Upper lobe of right lung (tissue), 1 donor: ENCODE measurements at regions not wholly inside any gene's neighbourhood (a gene's known extent, or its start where the extent isn't known, plus 50 kb on each side); places are given as distances from the start of the nearest gene placed in this dataset.

Experiments
- ATAC-seq: fragments of 200-7000 bp; cut with Tn5 transposase; one replicate; pipeline ENCODE4 v1.9.1; 2020; ENCODE audit warnings: mild to moderate bottlenecking, moderate library complexity
- DNase-seq: peaks from one replicate; pipeline ENCODE4 v3.0.0-alpha.2; 2020
- H3K27ac ChIP-seq: fragments of 200-600 bp; one replicate; pipeline ENCODE4 v1.8.0; 2022
- H3K27me3 ChIP-seq: fragments of 200-600 bp; one replicate; pipeline ENCODE4 v1.8.0; 2022; ENCODE audit warnings: mild to moderate bottlenecking
- H3K36me3 ChIP-seq: fragments of 200-600 bp; one replicate; pipeline ENCODE4 v1.8.0; 2022
- H3K4me1 ChIP-seq: fragments of 200-600 bp; one replicate; pipeline ENCODE4 v1.8.0; 2022
- H3K4me3 ChIP-seq: fragments of 200-600 bp; one replicate; pipeline ENCODE4 v1.8.0; 2022; ENCODE audit warnings: mild to moderate bottlenecking
- H3K9me3 ChIP-seq: fragments of 200-600 bp; one replicate; pipeline ENCODE4 v1.8.0; 2022
- CTCF ChIP-seq: fragments of 200-600 bp; IDR thresholded peaks from one replicate; pipeline ENCODE4 v1.8.0; 2022; ENCODE audit warnings: antibody characterized with exemption
- intact Hi-C: fragments of 100-400 bp; cut with DNase I; formaldehyde crosslinking; loops from one replicate; pipeline ENCODE4 v1.11.0; 2022
- donor health status: DM: no; HTN: yes; CAD: no; lungs with severe emphysema.

- intact Hi-C loops, result no loop called here
- Histone ChIP-seq H3K36me3 (no peaks in the 10 kb centered on the region), H3K27me3 (no peaks in the 10 kb centered on the region), H3K27ac (no peak overlapping the region), H3K4me3 (no peak overlapping the region), H3K9me3 (no peaks in the 10 kb centered on the region), H3K4me1 (no peaks in the 10 kb centered on the region)
- DNase-seq (no peak), ATAC-seq (no peak)
- no peak for TF ChIP-seq CTCF
Observed at GRCh38 chr5:135279328-135279727, 119.7 kb downstream of the MACROH2A1 start.

- Histone ChIP-seq H3K27me3 (no peaks in the 10 kb centered on the region), H3K4me3 (no peak overlapping the region), H3K36me3 (no peaks in the 10 kb centered on the region), H3K9me3 (no peaks in the 10 kb centered on the region), H3K27ac (no peak overlapping the region), H3K4me1 (no peaks in the 10 kb centered on the region)
- ATAC-seq (no peak), DNase-seq (no peak)
- TF ChIP-seq CTCF, result no peak
- intact Hi-C loops, result no loop called here
Observed at GRCh38 chr5:135276151-135276550, 122.9 kb downstream of the MACROH2A1 start.

DNA sequence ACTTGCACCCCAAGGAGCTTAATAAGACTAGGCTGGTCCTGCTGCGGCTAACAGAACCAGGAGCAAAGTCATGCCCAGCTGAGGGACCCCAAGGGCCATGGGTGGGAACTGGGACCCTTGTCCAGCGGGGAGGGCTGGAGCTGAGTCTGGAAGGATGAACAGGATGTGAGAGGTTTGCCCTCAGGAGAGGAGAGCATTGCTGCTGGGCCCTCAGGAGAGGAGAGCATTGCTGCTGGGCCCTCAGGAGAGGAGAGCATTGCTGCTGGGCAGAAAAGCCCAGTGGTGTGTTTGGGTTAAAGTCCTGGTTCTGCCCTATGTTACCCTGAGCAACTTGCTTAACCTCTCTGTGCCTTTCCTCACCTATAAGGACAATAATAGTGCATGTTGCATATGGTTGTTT is 125.8 kb downstream of the MACROH2A1 start:
- Histone ChIP-seq H3K27me3 (no peaks in the 10 kb centered on the region), H3K4me1 (no peaks in the 10 kb centered on the region), H3K9me3 (no peaks in the 10 kb centered on the region), H3K36me3 (no peaks in the 10 kb centered on the region), H3K4me3 (no peak overlapping the region), H3K27ac (no peak overlapping the region)
- ATAC-seq (peak; percentile 29), DNase-seq (no peak)
- no peak for TF ChIP-seq CTCF
- intact Hi-C loops, result no loop called here

DNA sequence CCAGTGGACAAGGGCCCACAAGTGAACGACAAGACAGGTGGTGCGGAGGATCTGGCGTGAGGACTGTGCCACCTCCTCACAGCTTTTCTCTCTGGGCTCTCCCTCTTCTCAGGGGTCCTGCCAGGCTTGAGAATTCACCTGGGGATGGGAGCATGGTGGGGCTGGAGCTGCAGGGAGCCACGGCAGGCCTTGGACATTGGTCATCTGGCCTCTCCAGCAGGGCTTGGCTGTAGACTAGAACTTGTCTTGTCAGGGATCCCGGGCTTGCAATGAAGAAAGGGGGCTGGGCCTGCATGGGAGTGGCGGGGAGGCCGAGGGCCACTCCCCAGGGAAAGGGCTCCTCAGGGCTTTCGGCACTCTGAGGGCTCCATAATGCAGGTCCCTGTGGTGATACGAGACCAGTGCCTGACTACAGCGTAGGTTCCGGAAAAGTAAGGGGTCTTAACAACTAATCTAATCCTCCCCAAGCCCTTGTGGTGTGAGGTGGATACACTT is 126.7 kb downstream of the MACROH2A1 start:
- DNase-seq (no peak), ATAC-seq (no peak)
- Histone ChIP-seq H3K4me1 (no peaks in the 10 kb centered on the region), H3K36me3 (no peaks in the 10 kb centered on the region), H3K27ac (no peak overlapping the region), H3K9me3 (no peaks in the 10 kb centered on the region), H3K27me3 (no peaks in the 10 kb centered on the region), H3K4me3 (no peak overlapping the region)
- intact Hi-C loops, result no loop called here
- no peak for TF ChIP-seq CTCF

DNA sequence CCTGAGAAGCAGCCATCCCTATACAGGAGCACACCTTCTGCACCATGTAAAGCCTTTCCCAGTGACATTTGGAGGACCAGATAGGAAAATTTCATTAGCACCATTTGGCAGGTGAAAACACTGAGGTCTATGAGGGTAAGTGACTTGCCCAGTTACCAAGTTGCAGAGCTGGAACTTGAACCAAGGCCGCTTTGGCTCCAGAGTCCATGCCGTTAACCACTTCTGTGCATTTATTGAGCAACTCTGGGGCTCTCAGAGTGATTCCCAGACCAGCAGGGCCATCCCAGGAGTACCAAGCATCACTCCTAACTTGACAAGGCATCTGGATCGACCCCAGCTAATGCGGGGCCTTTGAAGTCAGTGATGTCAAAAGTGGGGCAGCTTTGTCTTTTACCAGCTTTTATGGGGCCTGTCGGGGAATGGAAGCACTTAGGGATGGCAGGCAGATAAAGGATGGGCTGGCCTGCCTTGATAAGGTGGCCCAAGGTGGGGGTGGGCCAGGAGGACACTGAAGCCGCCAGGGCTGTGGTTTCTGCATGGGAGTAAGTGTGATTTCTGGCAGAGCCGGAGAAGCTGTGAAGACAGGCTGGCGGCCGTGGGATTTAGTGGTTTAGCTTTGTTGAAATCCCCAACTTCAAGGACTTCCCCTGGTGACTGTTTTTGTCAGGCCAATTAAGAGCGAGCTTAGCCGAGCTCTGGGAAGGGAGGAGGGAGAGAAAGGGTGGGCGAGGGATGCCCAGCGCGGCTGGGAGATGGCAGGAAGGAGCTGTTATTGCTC is 127.3 kb downstream of the MACROH2A1 start:
- no peaks in the 10 kb centered on the region for H3K27me3 ChIP-seq
- H3K36me3 ChIP-seq, result no peaks in the 10 kb centered on the region
- H3K4me1 ChIP-seq, result no peaks in the 10 kb centered on the region
- no peak for DNase-seq
- intact Hi-C loops, result no loop called here
- no peaks in the 10 kb centered on the region for H3K9me3 ChIP-seq
- no peak for TF ChIP-seq CTCF
- ATAC-seq, result no peak
- no peak overlapping the region for H3K27ac ChIP-seq
- no peak overlapping the region for H3K4me3 ChIP-seq
